GM18507 (cell line): ENCODE measurements at regions not wholly inside any gene's neighbourhood (a gene's known extent, or its start where the extent isn't known, plus 50 kb on each side); places are given as distances from the start of the nearest gene placed in this dataset.

Experiments
- DNase-seq: peaks from one replicate; pipeline ENCODE4 v3.0.0; 2011; ENCODE audit warnings: low read depth; ENCODE audit not compliant: insufficient read length; ENCODE audit errors: extremely low spot score
- FAIRE-seq: peaks from 2 replicates; lab custom pipeline; 2011; peaks lifted over from hg19 to GRCh38; lab: Jason Lieb, UNC

DNA sequence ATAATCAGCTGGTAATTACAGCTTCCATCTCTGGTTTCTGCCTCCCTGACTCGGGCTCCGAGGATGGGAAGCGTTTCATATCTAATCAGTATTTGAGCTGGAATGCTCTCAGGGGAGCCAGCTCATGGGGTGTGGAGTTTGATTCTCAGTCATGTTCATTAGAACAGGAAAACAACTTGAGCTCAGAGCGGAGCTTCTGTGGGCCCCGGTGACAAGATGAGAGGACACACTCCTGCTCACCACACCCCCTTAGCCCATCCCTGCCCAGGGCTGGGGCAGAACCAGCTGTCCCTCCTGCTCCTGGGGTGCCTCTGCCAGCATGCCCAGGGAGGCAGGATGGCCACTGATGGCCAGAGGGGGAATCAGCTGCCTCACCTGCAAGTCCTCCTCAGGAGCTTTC, 726.0 kb downstream of the PTPRU start:
- no peak for FAIRE-seq
- DNase-seq: no peak

DNA sequence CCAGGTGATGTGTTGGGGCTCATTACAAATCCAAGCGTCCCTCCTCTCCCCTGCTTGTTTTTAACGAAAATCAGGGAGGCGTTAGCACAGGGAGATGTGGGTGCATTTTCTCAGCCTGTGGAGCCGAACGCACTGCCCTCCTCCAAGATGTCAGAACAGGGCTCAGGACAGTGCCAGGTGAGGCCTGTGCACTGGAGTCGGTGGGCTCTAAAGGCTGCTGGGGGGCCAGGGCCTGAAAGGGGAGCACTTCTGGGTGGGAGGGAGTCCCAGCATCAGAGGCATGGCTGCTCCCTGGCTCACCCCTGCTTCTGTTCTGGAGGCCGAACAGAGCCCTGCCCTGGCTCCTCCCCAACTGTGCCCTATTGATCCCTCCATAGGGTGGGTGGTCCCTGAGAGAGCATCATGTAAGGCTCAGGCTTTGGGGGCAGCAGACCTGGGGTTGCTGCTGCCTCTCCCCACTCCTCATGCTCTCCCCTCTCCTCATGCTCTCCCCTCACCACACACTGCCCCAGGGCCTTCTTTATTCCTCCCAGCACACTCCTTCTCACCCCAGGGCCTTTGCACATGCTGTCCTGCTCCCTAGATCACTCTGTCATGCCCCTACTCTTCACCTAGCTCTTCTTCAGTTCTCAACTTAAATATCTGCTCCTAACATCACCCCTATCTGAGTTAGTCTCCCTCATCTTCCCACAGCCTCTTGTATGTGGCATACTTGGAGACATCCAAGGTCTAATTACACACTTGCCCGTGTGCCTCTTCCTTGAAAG, 725.2 kb downstream of the PTPRU start:
- FAIRE-seq: no peak
- no peak for DNase-seq

DNA sequence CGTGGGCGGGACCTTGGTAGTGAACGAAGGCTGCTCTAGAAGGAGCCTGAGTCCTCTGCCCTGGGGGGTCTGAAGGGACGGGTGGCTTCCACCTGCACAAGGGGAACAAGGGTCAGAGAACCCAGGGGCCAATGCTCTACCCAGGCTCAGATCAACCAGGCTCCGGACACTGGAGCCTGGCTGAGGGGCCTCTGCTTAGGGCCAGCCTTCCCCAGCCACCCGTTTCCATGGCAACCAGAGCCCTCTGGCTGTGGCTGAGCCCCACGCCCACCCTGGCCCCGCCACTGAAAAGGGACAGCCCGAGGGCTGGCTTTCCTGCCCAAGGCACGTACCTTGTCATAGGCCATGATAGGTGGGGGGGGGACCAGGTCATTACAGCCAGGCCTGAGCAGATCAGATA, 724.6 kb downstream of the PTPRU start:
- no peak for DNase-seq
- no peak for FAIRE-seq

DNA sequence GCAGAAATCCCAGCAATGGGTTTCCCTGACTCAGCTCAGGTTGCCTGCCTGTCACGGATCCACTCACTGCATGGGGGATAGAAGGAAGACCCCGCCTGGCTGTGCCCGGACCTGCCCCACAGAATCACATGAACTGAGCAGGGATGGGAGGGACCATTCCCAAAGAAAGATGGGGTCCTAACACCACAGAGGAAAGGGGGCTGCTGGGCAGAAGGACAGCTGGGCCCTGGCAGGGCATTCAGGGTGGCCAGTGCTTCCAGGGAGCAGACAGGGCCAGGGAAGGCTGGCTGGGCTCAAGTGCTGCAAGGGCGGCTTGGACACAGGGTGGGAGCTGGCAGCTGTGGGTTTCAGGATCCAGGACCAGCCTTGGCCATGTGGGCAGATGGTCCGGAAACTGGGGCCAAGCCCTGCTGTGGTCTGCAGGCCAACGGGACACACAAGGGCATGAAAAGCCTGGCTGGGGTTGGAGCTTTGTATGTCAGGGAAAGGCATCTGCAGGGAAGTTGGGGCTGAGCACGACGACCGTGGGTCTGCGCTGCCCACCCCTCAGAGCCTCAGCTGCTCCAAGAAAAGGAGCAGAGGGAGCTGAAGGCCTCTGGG, 723.9 kb downstream of the PTPRU start:
- FAIRE-seq: no peak
- no peak for DNase-seq

DNA sequence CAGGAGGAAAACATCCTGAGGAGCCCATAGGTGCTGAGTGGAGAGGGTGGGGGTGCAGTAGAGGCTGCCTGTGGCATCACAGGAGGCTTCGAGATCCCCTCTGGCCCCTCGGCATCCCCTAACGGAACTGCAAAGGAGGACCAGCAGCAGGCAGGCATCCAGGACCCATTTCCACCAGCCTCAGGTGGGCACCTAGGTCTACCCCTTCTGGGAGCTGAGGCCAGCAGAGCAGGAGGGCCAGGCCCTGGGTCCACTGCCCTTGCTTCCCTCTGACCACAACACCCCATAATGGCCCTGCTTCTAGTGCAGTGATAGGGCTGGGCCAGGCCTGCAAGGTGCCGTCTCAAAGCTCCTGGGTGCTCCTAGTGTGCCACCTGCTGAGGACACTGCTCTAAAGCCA, 723.0 kb downstream of the PTPRU start:
- DNase-seq: no peak
- no peak for FAIRE-seq

DNA sequence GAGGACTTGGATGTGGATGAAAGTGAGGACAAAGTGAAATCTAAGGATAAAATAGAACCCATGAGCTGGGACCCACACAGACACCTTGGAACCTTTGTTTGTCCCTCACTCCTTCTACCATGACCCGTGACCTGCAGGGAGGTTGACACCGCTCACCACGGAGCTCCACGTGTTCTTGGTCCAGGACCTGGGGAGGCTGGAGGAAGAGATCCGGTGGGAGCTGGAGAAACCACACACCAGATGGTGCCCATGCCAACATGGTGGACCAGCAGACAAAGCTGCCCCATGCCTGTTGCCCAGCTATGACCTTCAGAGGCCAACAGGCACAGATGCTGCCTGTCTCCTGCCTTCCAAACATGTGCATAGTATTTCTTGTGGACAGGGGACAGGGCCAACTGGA, 721.9 kb downstream of the PTPRU start:
- DNase-seq: no peak
- FAIRE-seq: no peak

DNA sequence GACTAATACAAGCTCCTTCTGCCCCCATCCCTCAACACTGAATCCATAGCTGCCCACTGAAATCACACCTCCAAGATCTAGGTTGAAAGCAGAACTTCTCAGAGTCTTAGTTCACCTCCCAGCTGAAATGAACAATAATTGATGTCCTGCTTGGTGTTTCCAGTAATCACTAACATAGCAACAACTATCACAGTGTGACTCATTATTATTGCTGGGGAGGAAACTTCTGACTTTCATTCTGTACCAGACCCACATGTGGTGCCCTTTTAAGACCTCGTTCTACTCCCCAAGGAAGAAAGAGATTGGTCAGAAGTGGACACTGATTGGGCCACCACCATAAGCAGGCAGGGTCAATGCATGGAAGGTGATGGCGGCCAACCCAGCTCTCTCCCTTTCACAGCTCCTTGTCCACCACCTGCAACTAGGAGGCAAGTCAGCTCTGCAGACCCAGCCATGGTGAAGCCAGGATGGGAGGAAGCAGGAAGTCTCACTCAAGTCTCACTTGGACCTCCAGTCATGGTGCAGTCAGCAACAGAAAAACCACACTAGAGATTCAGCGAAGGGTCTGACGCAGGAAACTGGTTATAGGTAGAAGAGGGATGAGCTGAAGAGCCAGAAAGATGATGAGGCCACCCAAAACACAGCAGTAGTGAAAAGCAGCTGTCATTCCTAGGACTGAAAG, 720.2 kb downstream of the PTPRU start:
- FAIRE-seq (no peak), DNase-seq (no peak)

DNA sequence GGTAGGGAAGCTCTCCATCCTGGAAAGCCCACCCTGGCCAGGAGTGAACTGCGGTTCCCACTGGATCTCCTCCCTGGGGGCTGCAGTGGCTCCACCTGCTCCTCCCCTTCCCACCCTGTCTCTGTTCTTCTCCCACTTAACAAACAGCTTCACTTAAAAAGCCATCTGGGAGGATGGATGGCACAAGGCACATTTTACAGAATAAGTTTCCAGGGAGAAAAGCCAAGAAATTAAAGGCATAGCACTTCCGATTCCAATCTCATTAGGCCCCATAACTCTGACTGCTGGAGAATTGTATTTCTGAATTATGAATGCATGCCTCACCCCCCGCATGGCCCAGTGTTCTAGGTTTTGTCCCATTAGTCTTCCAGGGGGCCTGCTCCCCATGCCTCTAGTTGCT, 718.3 kb downstream of the PTPRU start:
- DNase-seq (no peak), FAIRE-seq (no peak)

DNA sequence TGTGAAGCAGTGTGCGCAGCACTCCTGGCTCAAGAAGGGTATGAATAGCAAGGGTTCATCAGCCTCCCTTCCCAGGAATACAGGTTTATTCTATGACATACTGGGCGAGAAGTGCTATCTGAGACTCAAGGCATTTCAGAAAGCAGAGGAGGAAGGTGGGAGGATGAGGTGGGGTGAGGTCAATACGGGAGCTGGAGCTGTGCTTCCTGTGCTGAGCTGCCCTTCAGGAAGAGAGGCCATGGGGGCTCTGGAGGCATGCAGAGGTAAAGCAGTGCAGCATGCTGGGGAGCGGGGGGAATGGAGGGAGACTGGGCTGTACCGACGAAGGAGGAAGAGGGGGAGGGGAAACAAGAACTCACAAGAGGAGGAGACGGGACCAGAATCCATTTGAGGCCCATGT, 717.6 kb downstream of the PTPRU start:
- FAIRE-seq: no peak

DNA sequence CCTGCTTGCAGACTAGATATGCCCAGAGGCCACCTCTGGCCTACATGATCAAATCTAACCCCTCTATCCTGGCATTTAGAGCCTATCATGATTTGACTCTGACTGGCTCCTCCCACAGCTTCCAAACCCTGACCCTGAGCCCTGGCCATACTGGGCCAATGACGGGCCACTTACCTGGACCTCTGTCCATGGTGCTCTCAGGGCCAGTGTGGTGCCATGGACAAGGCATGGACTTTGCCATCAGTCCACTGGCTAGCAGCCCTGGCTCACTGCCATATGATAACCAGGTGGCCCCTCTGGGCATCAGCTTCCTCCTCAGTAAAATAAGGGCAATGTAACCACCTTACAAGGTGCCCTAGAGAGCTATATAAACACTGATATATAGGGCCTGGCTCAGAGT, 713.4 kb downstream of the PTPRU start:
- no peak for DNase-seq
- FAIRE-seq: no peak

More for the DNA sequence above, 717.6 kb downstream of the PTPRU start:
- no peak for DNase-seq

DNA sequence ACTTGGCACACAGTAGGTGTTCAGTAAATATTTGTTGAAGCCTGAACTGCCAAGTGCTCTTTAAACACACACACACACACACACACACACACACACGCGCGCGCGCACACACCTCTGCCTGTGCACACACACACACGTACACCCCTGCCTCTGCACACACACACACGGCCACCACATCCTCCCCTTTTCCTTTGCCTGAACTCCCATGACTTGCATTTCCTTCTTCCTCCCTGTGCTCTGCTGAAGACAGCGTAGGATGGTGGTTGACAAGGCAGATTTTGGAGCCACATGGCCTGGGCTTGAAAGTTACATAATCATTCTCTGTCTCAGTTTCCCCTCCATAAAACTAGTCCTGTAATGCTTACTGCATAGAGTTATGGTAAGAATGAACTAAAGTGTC, 712.3 kb downstream of the PTPRU start:
- DNase-seq (no peak), FAIRE-seq (no peak)

DNA sequence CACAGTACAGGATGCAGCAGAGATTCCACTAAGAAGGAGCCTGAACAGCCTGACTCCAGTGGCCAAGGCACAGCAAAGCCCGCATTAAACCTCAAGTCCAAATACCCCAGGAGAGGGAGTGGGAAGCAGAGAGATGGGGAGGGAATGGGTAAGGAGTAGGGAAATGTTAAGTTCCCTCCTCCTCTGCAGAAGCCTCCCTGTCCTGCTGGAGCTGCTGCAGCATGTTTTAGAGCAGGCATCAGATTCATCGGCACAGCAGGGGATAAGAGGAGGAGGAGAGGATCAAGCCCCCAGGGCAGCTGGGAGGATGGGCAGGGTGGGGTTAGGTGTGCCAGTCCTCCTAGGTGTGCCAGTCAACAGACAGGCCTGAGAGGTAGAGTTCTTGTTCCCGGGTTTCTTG, 709.7 kb downstream of the PTPRU start:
- no peak for DNase-seq
- no peak for FAIRE-seq

DNA sequence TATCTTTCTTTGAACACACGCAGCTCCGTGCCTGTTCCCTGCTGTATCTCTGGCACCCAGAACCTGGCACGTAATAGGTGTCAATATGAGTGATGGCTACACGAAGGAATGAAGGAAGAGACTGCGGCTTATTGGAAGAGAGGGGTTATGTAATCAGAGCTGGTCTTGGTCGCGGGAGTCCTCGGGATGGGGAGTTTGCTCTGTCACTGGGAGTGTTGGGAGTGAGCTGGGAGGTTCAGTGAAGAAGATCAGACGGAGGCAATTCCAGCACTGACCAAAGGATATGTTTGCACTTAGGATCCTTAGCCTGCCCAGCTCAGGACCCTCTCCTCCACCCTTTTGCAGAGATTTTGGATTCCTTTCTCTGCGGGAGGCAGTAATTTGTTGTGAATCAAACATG, 709.1 kb downstream of the PTPRU start:
- FAIRE-seq (no peak), DNase-seq (no peak)

DNA sequence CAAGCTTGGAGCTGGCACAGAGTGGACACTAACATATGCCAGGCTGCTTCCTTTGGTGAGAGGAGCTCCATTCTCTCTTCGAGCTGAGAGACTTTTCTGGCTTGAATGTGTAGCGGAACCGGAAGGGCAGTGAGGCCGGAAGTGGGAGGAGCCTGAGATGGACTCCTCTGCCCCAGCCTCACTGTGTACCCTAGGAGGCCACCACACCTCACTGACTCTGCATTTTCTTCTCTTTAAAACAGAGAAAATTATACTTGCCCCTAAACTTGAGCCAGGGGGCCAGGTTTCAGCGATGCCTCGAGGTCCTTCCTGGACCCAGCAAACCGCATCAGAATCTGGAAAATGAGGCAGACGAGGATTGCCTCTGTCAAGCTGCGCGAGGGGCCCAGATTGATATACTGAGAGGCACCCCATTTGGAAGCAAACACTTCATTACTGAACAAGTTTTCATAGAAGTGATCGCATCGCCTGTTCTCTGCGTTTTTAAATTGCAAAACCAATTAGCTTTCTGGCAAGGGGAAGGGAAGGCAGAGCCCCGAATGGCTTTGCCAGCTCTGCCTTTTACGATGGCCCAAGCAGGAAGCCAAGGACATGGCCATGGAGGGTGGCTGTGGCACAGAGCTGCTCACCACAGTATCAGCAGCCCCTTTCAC, 708.1 kb downstream of the PTPRU start:
- no peak for FAIRE-seq
- no peak for DNase-seq

DNA sequence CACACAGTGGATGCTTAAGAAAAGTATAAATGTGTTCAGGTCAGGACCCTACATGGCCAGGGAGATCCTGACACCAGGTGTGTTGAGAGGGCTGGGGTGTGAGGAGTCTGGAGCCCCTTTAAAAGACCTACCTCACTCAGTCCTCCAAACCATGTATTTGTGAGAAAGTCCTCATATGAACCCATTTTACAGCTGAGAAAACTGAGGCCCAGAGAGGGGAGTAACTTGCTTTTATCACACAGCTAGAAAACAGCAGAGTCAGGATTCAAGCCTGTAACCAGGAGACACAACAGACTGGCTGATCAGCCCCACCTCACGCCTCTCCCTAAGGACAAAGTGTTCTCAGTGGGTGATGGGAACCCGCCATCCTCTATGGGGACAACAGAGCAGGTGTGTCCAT, 706.7 kb downstream of the PTPRU start:
- no peak for DNase-seq
- FAIRE-seq: no peak

DNA sequence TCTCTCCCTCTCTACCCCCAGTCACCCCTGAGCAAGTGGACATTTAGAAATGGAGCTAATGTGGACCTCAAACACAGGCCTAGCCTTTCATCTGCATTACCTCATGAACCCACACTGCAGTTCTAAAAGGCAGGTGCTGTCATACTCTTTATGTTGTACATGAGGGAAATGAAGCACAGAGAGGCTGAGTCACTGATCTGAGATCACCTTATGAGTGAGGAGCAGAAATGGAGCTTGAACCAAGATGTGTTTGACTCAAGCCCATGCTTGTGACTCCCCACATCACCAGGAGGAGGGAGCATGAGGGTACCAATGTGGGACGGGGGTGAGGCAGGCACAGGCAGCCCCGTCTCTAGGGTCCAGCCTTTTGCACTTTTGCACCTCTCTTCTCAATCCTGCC, 702.8 kb downstream of the PTPRU start:
- FAIRE-seq (no peak), DNase-seq (no peak)

DNA sequence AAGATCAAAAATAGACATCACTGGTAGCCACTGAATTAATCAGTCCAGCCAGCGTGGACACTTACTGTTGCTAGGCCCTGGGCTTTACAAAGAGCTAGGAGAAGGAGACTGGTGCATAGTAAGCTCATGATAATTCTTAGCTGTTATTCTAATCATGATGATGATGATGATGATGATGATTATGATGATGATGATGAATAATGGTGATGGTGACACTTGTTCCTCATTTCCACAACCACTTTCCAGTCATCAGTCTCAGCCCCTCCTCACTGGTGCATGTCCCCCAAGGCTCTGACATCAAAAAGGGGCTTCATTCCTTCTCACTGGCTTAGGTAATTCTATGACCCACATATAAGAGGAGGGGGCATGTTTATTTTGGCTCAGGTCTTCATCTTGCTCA, 701.0 kb downstream of the PTPRU start:
- FAIRE-seq (no peak), DNase-seq (no peak)

DNA sequence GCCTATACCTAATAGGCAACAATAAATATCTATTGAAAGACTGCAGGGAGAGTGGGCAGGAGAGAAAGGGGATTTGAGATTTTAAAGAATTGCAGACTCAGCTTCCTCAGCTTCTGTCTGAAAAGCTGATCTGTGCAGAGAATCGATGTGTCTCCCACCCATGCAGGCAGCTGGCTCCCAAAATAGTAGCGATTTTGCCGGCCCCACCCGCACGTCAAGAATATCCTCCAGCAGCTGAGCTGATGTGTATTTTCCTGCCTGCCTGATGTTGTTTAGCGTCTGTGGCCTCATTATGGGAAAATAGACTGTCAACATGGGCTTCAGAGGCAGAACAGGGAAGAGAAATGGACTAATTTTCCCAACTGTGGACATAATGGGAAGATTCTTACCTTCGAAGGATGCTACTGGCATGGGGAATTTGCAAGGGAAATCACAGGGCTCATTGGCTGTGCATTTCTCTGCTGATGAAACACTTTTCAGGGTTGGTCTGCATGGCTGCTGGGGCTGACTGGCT, 699.8 kb downstream of the PTPRU start:
- no peak for DNase-seq
- no peak for FAIRE-seq

DNA sequence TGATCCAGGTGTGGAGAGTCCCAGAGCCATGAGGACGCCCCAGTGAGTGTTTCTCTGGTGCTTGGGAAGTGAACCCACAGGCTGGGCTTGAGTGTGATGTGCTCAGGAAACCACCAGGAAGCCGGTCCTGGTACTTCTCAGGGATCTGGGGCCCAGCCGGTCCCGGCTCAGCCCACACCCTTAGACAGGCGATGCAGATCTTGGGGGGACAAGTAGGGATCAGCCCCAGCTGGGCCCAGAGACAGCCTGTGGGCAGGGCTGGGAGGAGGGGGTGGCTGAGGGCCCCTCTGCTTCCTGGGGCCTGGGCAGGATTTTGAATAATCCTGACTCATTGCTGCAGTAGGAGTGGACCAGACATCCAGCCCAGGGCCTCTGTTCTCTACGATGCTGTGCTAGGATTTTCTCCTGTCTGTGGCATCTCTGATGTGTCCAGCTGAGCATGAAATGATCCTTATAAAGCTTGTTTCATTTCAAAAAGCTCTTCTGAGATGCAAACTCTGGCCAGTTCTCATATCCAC, 698.0 kb downstream of the PTPRU start:
- DNase-seq (no peak), FAIRE-seq (no peak)

DNA sequence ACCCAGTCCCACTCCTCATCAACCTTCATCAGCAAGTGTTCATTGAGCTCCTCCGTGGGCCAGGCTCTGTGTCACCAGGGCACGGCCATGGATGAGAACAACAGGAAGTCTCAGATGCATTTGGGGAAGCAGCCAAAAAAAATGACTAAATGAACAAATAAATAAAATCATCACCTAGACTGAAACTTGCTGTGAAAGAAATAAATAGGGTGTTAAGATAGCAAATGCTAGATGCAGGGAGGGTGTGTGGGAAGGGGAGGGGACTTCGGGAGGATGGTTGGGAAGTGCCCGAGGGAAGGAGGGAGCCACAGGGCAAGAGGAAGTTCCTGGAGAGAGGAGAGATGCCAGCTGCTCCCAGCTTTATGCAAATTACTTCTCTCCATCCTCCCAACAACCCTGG, 696.7 kb downstream of the PTPRU start:
- no peak for DNase-seq
- no peak for FAIRE-seq
